Astrocyte (in vitro differentiated cells and primary cell): ENCODE measurements at regions not wholly inside any gene's neighbourhood (a gene's known extent, or its start where the extent isn't known, plus 50 kb on each side); places are given as distances from the start of the nearest gene placed in this dataset.

Experiments
- CTCF ChIP-seq: IDR thresholded peaks from 2 replicates; pipeline ENCODE4 v1.5.1; 2011; ENCODE audit warnings: low read depth, mild to moderate bottlenecking, inconsistent platforms, low read length, moderate library complexity; ENCODE audit not compliant: insufficient read depth
- EZH2 ChIP-seq: IDR thresholded peaks from 2 replicates; pipeline ENCODE4 v1.6.1; 2012; ENCODE audit warnings: mild to moderate bottlenecking, low read length, inconsistent platforms; ENCODE audit not compliant: insufficient read depth

GRCh38 chrX:26909728-26910127 is 553.4 kb downstream of the PPP4R3C start:
- TF ChIP-seq EZH2 (no peak), CTCF (no peak)
